Small intestine (tissue), 7 donors: ENCODE measurements at regions not wholly inside any gene's neighbourhood (a gene's known extent, or its start where the extent isn't known, plus 50 kb on each side); places are given as distances from the start of the nearest gene placed in this dataset.
A peak's percentile ranks its signal among the peaks of the same experiment; 100 is the strongest.
"Not testable (repeated sequence)": the region's sequence is repeated elsewhere in the genome, so short reads cannot be mapped to it uniquely, and the experiment has no call there.

Source experiments
- DNase-seq, 2 donors: peaks; one replicate each; pipeline versions ENCODE4 v3.0.0 to v3.0.0-alpha.2; 2013
- FAIRE-seq: peaks from 2 replicates; lab custom pipeline; 2012; peaks lifted over from hg19 to GRCh38; lab: Jason Lieb, UNC
- H3K27ac ChIP-seq, 3 donors: one replicate each; pipeline ENCODE4 v1.5.1; 2013; ENCODE audit warnings: low read length in 2 of 3, mild to moderate bottlenecking in 2 of 3, control low read depth in 1 of 3, inconsistent platforms in 1 of 3, low read depth in 1 of 3, moderate library complexity in 1 of 3
- H3K27me3 ChIP-seq, 3 donors: one replicate each; pipeline ENCODE4 v1.6.1; 2013; ENCODE audit warnings: low read length in 3 of 3, inconsistent platforms in 1 of 3; ENCODE audit not compliant: control insufficient read depth in 3 of 3, insufficient read depth in 3 of 3
- H3K36me3 ChIP-seq, 3 donors: one replicate each; pipeline ENCODE4 v1.6.1; 2013; ENCODE audit warnings: low read length in 3 of 3, inconsistent platforms in 1 of 3, low read depth in 1 of 3, mild to moderate bottlenecking in 1 of 3, moderate library complexity in 1 of 3; ENCODE audit not compliant: control insufficient read depth in 3 of 3, insufficient read depth in 2 of 3
- H3K4me1 ChIP-seq, 3 donors: one replicate each; pipeline ENCODE4 v1.6.1; 2013; ENCODE audit warnings: low read length in 2 of 3, inconsistent platforms in 1 of 3, low read depth in 1 of 3, mild to moderate bottlenecking in 1 of 3, moderate library complexity in 1 of 3; ENCODE audit not compliant: control insufficient read depth in 3 of 3, insufficient read depth in 2 of 3
- H3K4me3 ChIP-seq, 3 donors: one replicate each; pipeline ENCODE4 v1.5.1; 2013; ENCODE audit warnings: low read length in 3 of 3, control low read depth in 1 of 3, inconsistent platforms in 1 of 3, low read depth in 1 of 3, mild to moderate bottlenecking in 1 of 3, moderate library complexity in 1 of 3
- H3K9me3 ChIP-seq, 2 donors: one replicate each; pipeline ENCODE4 v1.6.1; 2013; ENCODE audit warnings: low read depth in 1 of 2, low read length in 1 of 2; ENCODE audit not compliant: control insufficient read depth in 2 of 2, insufficient read depth in 1 of 2
- WGBS, 3 donors: extraction: QIAGEN DNeasy Blood & Tissue Kit; methylation state at CpG; one replicate each; pipeline ENCODE4 v1.1.7; 2013; 5-methylcytosine and 5-hydroxymethylcytosine counted together
- donor health status: healthy with polysubstance abuse.
- donor health status: control.
- donor health status: control.
- donor health status: Bipolar disorder and iron deficiency.
- donor health status: healthy.

DNA sequence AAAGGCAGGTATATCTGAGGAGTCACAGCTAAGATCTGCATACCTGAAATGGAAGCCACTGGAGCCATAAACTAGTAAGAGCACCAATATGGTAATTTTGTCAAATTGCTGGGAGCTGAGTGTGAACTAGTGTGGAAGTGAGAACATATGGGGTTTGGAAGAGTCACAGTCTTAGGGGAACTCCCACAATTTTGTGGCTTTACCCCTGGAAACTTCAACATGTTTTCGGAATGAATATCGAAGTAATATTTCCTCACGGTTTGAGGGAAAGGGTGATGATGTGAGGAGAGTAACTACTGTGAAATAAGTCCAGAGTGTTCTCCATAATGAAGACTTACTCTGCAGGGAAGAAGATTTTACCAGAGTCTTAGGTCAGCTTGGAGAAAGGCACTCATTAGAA is 565.9 kb downstream of the RIT2 start:
- no peaks in the 10 kb centered on the region for H3K27me3 ChIP-seq
- 90 to 94% (median 93%) methylated on average over 3 of the region's 3 CpGs for WGBS, 3 donors
- FAIRE-seq: no peak
- H3K27ac ChIP-seq: no peak overlapping the region
- H3K9me3 ChIP-seq: no peaks in the 10 kb centered on the region
- no peaks in the 10 kb centered on the region for H3K4me1 ChIP-seq
- H3K36me3 ChIP-seq: no peaks in the 10 kb centered on the region
- no peak for DNase-seq
- no peak overlapping the region for H3K4me3 ChIP-seq

GRCh38 chr18:42552559-42552958 is 562.9 kb downstream of the RIT2 start:
- not testable (repeated sequence) for H3K9me3 ChIP-seq, H3K27me3 ChIP-seq, H3K27ac ChIP-seq, H3K4me3 ChIP-seq, FAIRE-seq, H3K36me3 ChIP-seq, H3K4me1 ChIP-seq, DNase-seq
- WGBS, 3 donors: 74 to 82% (median 82%) methylated on average over 4 of the region's 4 CpGs

GRCh38 chr18:42559069-42559690 is 556.3 kb downstream of the RIT2 start:
- 54 to 62% (median 56%) methylated on average over 2 of the region's 2 CpGs for WGBS, 3 donors
- no peak overlapping the region for H3K4me3 ChIP-seq
- no peaks in the 10 kb centered on the region for H3K27me3 ChIP-seq
- DNase-seq: no peak
- no peak overlapping the region for H3K27ac ChIP-seq
- H3K36me3 ChIP-seq: no peaks in the 10 kb centered on the region
- H3K4me1 ChIP-seq: no peaks in the 10 kb centered on the region
- no peaks in the 10 kb centered on the region for H3K9me3 ChIP-seq
- no peak for FAIRE-seq

DNA sequence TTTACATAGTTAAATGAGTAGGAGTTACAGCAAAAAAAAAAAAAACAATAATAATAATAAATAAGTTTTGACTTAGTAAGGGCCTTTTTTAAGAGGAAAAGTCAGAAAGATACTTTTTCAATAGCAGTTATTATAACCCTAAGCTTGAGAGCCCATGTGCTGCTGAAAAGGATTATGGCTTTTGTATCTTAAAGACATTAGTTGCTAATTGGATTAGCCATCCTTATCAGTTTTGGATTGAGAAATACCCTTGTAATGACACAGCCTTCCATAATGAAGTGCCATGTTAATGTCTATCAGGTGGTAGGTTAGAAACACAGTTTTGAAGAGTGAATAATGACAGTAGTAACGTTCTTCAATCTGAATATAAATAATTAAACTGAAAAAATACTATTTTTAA is 554.0 kb downstream of the RIT2 start:
- FAIRE-seq (no peak), DNase-seq (no peak)
- WGBS, 3 donors: 58 to 65% (median 64%) methylated on average over 1 of the region's 1 CpG
- Histone ChIP-seq H3K27me3 (no peaks in the 10 kb centered on the region), H3K4me1 (no peaks in the 10 kb centered on the region), H3K36me3 (no peaks in the 10 kb centered on the region), H3K27ac (no peak overlapping the region), H3K4me3 (no peak overlapping the region), H3K9me3 (no peaks in the 10 kb centered on the region)

GRCh38 chr18:42563995-42564394 is 551.5 kb downstream of the RIT2 start:
- no peaks in the 10 kb centered on the region for H3K27me3 ChIP-seq
- no peak for FAIRE-seq
- no peak overlapping the region for H3K27ac ChIP-seq
- WGBS, 3 donors: 69 to 80% (median 72%) methylated on average over 3 of the region's 3 CpGs
- no peak for DNase-seq
- H3K36me3 ChIP-seq: no peaks in the 10 kb centered on the region
- no peak overlapping the region for H3K4me3 ChIP-seq
- no peaks in the 10 kb centered on the region for H3K4me1 ChIP-seq
- no peaks in the 10 kb centered on the region for H3K9me3 ChIP-seq

DNA sequence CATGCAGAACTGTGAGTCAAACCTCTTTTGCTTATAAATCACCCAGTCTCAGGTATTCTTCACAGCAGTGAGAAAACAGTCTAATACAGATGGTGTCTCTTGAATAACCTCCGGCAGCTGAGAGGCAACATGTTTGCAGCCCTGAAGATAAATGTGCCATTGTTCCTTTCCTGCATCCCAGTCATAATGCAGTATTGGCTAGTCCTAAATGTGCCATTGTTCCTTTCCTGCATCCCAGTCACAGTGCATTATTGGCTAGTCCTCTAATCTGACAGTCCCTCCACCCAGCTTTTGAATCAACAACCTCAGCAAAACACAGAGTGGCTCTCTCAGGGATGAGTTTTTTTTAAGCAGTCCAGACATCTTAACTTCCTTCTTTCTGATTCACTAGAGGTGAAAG is 550.7 kb downstream of the RIT2 start:
- FAIRE-seq: no peak
- Histone ChIP-seq H3K27me3 (no peaks in the 10 kb centered on the region), H3K36me3 (no peaks in the 10 kb centered on the region), H3K9me3 (no peaks in the 10 kb centered on the region), H3K27ac (no peak overlapping the region), H3K4me3 (no peak overlapping the region), H3K4me1 (no peaks in the 10 kb centered on the region)
- DNase-seq: peak; percentile 1 to 3
- WGBS, 3 donors: 58 to 65% (median 60%) methylated on average over 1 of the region's 1 CpG

- Histone ChIP-seq H3K9me3 (no peaks in the 10 kb centered on the region), H3K4me3 (no peak overlapping the region), H3K27ac (no peak overlapping the region), H3K27me3 (no peaks in the 10 kb centered on the region), H3K36me3 (no peaks in the 10 kb centered on the region), H3K4me1 (no peaks in the 10 kb centered on the region)
- 93 to 98% (median 97%) methylated on average over 2 of the region's 2 CpGs for WGBS, 3 donors
- FAIRE-seq (no peak), DNase-seq (no peak)
Measured at GRCh38 chr18:42568773-42569172, 546.7 kb downstream of the RIT2 start.

DNA sequence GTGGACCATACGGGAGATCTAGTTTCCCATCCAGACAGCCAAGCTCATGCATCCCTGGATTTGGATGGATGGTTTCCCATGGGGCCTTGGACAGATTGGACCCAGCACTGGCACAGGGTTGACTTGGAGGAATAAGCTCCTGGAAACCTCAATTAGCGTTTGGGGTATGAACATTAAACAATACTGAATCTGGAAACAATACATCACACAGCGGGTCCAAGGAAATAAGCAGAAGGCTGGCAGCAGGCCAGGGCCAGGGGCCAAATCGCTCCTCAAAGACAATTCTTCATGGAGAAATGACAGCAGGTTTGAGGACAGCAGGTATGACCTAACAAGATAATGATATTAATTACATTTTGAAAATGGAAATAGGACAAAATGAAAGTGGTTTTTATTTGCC is 540.6 kb downstream of the RIT2 start:
- WGBS, 3 donors: 56 to 64% (median 63%) methylated on average over 4 of the region's 4 CpGs
- no peaks in the 10 kb centered on the region for H3K36me3 ChIP-seq
- H3K4me1 ChIP-seq: no peaks in the 10 kb centered on the region
- no peaks in the 10 kb centered on the region for H3K9me3 ChIP-seq
- H3K27me3 ChIP-seq: no peaks in the 10 kb centered on the region
- H3K4me3 ChIP-seq: no peak overlapping the region
- DNase-seq (no peak), FAIRE-seq (no peak)
- H3K27ac ChIP-seq: no peak overlapping the region

GRCh38 chr18:42576124-42576523 is 539.4 kb downstream of the RIT2 start:
- Histone ChIP-seq H3K36me3 (no peaks in the 10 kb centered on the region), H3K27ac (no peak overlapping the region), H3K4me1 (no peaks in the 10 kb centered on the region), H3K27me3 (no peaks in the 10 kb centered on the region), H3K9me3 (no peaks in the 10 kb centered on the region), H3K4me3 (no peak overlapping the region)
- FAIRE-seq (no peak), DNase-seq (no peak)
